B cell (primary cell): ENCODE measurements at regions not wholly inside any gene's neighbourhood (a gene's known extent, or its start where the extent isn't known, plus 50 kb on each side); places are given as distances from the start of the nearest gene placed in this dataset.

ENCODE experiments used
- ATAC-seq: fragments of 200-7000 bp; cut with Tn5 transposase; one replicate; pipeline ENCODE4 v1.10.0; 2021; ENCODE audit warnings: low read depth, mild to moderate bottlenecking, moderate number of reproducible peaks, moderate library complexity
- CTCF ChIA-PET: fragments of 350-600 bp; sonication (Branson Sonifier 250); formaldehyde crosslinking; loops from one replicate; lab custom pipeline; 2021; ENCODE audit warnings: antibody characterized with exemption, inconsistent platforms; lab: Charles Lee
- POLR2A ChIA-PET: fragments of 350-600 bp; sonication (Branson Sonifier 250); formaldehyde crosslinking; loops from one replicate; lab custom pipeline; 2021; ENCODE audit warnings: antibody characterized with exemption; lab: Charles Lee
- DNase-seq: peaks from one replicate; pipeline ENCODE4 v3.0.0; 2013
- H2AFZ ChIP-seq: 2 replicates; pipeline ENCODE4 v1.6.1; 2012; ENCODE audit warnings: mild to moderate bottlenecking, low read depth, low read length; ENCODE audit not compliant: insufficient read depth, poor library complexity, severe bottlenecking
- H3K27ac ChIP-seq, 2 donors: 1 replicate in 1 of 2; 2 replicates in 1 of 2; pipeline ENCODE4 v1.5.1; 2012 to 2013; ENCODE audit warnings: low read length in 2 of 2, mild to moderate bottlenecking in 2 of 2, moderate library complexity in 1 of 2
- H3K27me3 ChIP-seq, 4 experiments: fragments of 200-600 bp in 1 of 4; sonication (generic) in 1 of 4; replicated peaks in 1 of 4; 1 replicate in 2 of 4; 2 replicates in 2 of 4; pipeline versions ENCODE4 v1.6.1 to v1.7.0; 2013 to 2016; ENCODE audit warnings: low read length in 3 of 4, mild to moderate bottlenecking in 2 of 4, mixed read lengths in 1 of 4, moderate library complexity in 1 of 4; ENCODE audit not compliant: insufficient read depth in 4 of 4, control insufficient read depth in 3 of 4; ENCODE audit errors: control extremely low read depth in 1 of 4
- H3K36me3 ChIP-seq, 2 experiments: replicated peaks in 1 of 2; 1 replicate in 1 of 2; 2 replicates in 1 of 2; pipeline versions ENCODE4 v1.6.1 to v1.7.1; 2013; ENCODE audit warnings: low read length in 1 of 2; ENCODE audit not compliant: insufficient read depth in 2 of 2, control insufficient read depth in 1 of 2; ENCODE audit errors: control extremely low read depth in 1 of 2, extremely low read depth in 1 of 2
- H3K4me1 ChIP-seq, 2 donors: fragments of 200-600 bp in 1 of 2; sonication (generic) in 1 of 2; 1 replicate in 1 of 2; 2 replicates in 1 of 2; pipeline versions ENCODE4 v1.5.1 to v1.6.1; 2013 to 2017; ENCODE audit warnings: low read length in 2 of 2; ENCODE audit not compliant: control insufficient read depth in 2 of 2, insufficient read depth in 2 of 2
- H3K4me2 ChIP-seq: replicated peaks from 2 replicates; pipeline ENCODE3; 2012; ENCODE audit warnings: mild to moderate bottlenecking, low read depth, low read length; ENCODE audit not compliant: poor library complexity, severe bottlenecking
- H3K4me3 ChIP-seq, 5 experiments: fragments of 200-600 bp in 1 of 5; sonication (generic) in 1 of 5; 1 replicate in 3 of 5; 2 replicates in 2 of 5; pipeline versions ENCODE4 v1.5.1 to v1.7.0; 2011 to 2016; ENCODE audit warnings: low read length in 4 of 5, mild to moderate bottlenecking in 4 of 5, low read depth in 2 of 5, control low read depth in 1 of 5, moderate library complexity in 1 of 5; ENCODE audit not compliant: insufficient read depth in 1 of 5; ENCODE audit errors: control extremely low read depth in 1 of 5, extremely low read depth in 1 of 5
- H3K79me2 ChIP-seq: fragments of 200-600 bp; sonication (generic); one replicate; pipeline ENCODE4 v1.6.0; 2016; ENCODE audit warnings: low read length; ENCODE audit not compliant: control insufficient read depth, insufficient read depth
- H3K9ac ChIP-seq: fragments of 200-600 bp; sonication (generic); 2 replicates; pipeline ENCODE4 v1.6.1; 2017; ENCODE audit warnings: mild to moderate bottlenecking, low read length, moderate library complexity
- H3K9me3 ChIP-seq, 3 donors: one replicate each; pipeline versions ENCODE4 v1.6.1 to v1.7.1; 2013; ENCODE audit warnings: low read length in 2 of 3; ENCODE audit not compliant: control insufficient read depth in 2 of 3, insufficient read depth in 1 of 3; ENCODE audit errors: control extremely low read depth in 1 of 3
- H4K20me1 ChIP-seq: 2 replicates; pipeline ENCODE4 v1.6.0; 2012; ENCODE audit warnings: mild to moderate bottlenecking, low read length; ENCODE audit not compliant: insufficient read depth, control insufficient read depth, poor library complexity, severe bottlenecking
- H3K27ac Mint-ChIP-seq: one replicate; pipeline ENCODE4 v1.8.0; 2021; ENCODE audit warnings: mixed read lengths
- H3K27me3 Mint-ChIP-seq: one replicate; pipeline ENCODE4 v1.8.0; 2021; ENCODE audit warnings: mixed read lengths
- H3K4me1 Mint-ChIP-seq: one replicate; pipeline ENCODE4 v1.8.0; 2021; ENCODE audit warnings: mixed read lengths
- H3K4me3 Mint-ChIP-seq: one replicate; pipeline ENCODE4 v1.8.0; 2021; ENCODE audit warnings: mixed read lengths
- H3K9me3 Mint-ChIP-seq: one replicate; pipeline ENCODE4 v1.8.0; 2022; ENCODE audit warnings: mixed read lengths; ENCODE audit not compliant: insufficient read depth
- EZH2 ChIP-seq: IDR thresholded peaks from 2 replicates; pipeline ENCODE4 v1.6.1; 2012; ENCODE audit warnings: borderline replicate concordance, low read depth, mild to moderate bottlenecking, moderate library complexity, low read length; ENCODE audit not compliant: insufficient read depth, poor library complexity, severe bottlenecking
- WGBS: methylation state at CpG from one replicate; pipeline ENCODE4 v1.1.5; 2013; ENCODE audit warnings: missing lambda C conversion rate; ENCODE audit not compliant: insufficient coverage; 5-methylcytosine and 5-hydroxymethylcytosine counted together
- intact Hi-C: fragments of 100-400 bp; cut with micrococcal nuclease; formaldehyde crosslinking; loops from one replicate; pipeline ENCODE4 v1.10.0; 2022
- TF ChIP-seq, protein P1 (sequence below): fragments of 200-600 bp; IDR thresholded peaks from one replicate; pipeline ENCODE4 v1.8.0; 2022; ENCODE audit warnings: antibody characterized with exemption, mild to moderate bottlenecking

- CTCF ChIA-PET: no interaction called here
- ATAC-seq: no peak
- Histone ChIP-seq H3K27me3 (no peaks in the 10 kb centered on the region), H2AFZ (no peak overlapping the region), H3K36me3 (no peaks in the 10 kb centered on the region), H3K9me3 (peaks cover 0 to 1% (median 0%) of the 10 kb centered on the region in 3 donors), H3K4me2 (no peak overlapping the region), H3K79me2 (no peaks in the 10 kb centered on the region), H3K4me3 (no peak overlapping the region), H3K9ac (no peak overlapping the region), H4K20me1 (no peaks in the 10 kb centered on the region), H3K4me1 (no peaks in the 10 kb centered on the region), H3K27ac (no peak overlapping the region)
- POLR2A ChIA-PET: no interaction called here
- H3K4me3 Mint-ChIP-seq: no peak overlapping the region
- H3K27ac Mint-ChIP-seq: no peak overlapping the region
- intact Hi-C loops: no loop called here
- no peaks in the 10 kb centered on the region for H3K27me3 Mint-ChIP-seq
- H3K9me3 Mint-ChIP-seq: no peaks in the 10 kb centered on the region
- no peak for DNase-seq
- no CpG with 5 or more reads among the region's 1 CpG for WGBS
- no peaks in the 10 kb centered on the region for H3K4me1 Mint-ChIP-seq
- TF ChIP-seq, protein P1, sequence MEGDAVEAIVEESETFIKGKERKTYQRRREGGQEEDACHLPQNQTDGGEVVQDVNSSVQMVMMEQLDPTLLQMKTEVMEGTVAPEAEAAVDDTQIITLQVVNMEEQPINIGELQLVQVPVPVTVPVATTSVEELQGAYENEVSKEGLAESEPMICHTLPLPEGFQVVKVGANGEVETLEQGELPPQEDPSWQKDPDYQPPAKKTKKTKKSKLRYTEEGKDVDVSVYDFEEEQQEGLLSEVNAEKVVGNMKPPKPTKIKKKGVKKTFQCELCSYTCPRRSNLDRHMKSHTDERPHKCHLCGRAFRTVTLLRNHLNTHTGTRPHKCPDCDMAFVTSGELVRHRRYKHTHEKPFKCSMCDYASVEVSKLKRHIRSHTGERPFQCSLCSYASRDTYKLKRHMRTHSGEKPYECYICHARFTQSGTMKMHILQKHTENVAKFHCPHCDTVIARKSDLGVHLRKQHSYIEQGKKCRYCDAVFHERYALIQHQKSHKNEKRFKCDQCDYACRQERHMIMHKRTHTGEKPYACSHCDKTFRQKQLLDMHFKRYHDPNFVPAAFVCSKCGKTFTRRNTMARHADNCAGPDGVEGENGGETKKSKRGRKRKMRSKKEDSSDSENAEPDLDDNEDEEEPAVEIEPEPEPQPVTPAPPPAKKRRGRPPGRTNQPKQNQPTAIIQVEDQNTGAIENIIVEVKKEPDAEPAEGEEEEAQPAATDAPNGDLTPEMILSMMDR: no peak
- TF ChIP-seq EZH2: no peak
Observed at GRCh38 chr13:104002216-104002615, 936.0 kb upstream of the SLC10A2 start.

DNA sequence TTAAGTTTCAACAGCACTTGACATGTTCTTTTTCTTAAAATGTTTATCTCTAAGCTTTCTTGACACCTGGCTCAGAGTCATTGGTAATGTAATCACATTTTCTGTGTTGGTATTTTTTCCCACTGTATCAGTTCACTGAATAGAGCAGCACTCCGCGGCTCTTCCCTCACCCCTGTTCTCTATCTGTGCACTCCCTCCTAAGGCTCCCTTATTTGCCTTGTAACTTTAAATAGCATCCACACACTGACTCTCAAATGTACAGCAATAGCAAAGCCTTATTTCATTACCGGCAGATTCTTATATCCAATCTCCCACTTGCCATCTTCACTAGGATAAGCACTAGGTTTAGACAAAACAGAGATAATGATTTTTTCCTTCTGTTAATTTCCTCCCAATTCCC, 935.5 kb upstream of the SLC10A2 start:
- Histone ChIP-seq H3K4me1 (no peaks in the 10 kb centered on the region), H2AFZ (no peak overlapping the region), H3K27me3 (no peaks in the 10 kb centered on the region), H4K20me1 (no peaks in the 10 kb centered on the region), H3K36me3 (no peaks in the 10 kb centered on the region), H3K79me2 (no peaks in the 10 kb centered on the region), H3K9ac (no peak overlapping the region), H3K27ac (no peak overlapping the region), H3K4me3 (no peak overlapping the region), H3K4me2 (no peak overlapping the region), H3K9me3 (peaks cover 0 to 1% (median 0%) of the 10 kb centered on the region in 3 donors)
- ATAC-seq (no peak), DNase-seq (no peak)
- Mint-ChIP-seq H3K27ac (no peak overlapping the region), H3K27me3 (no peaks in the 10 kb centered on the region), H3K4me3 (no peak overlapping the region), H3K4me1 (no peaks in the 10 kb centered on the region), H3K9me3 (no peaks in the 10 kb centered on the region)
- intact Hi-C loops: no loop called here
- POLR2A ChIA-PET: no interaction called here
- CTCF ChIA-PET: no interaction called here
- TF ChIP-seq EZH2: no peak
- TF ChIP-seq, protein P1: no peak
- WGBS: 100% methylated on average over 3 of the region's 3 CpGs
